MG63 (cell line): ENCODE measurements at regions not wholly inside any gene's neighbourhood (a gene's known extent, or its start where the extent isn't known, plus 50 kb on each side); places are given as distances from the start of the nearest gene placed in this dataset.
"Not testable (repeated sequence)": the region's sequence is repeated elsewhere in the genome, so short reads cannot be mapped to it uniquely, and the experiment has no call there.

Experiments used
- DNase-seq: peaks from one replicate; pipeline ENCODE4 v3.0.0-alpha.2; 2020
- H3K27me3 ChIP-seq: fragments of 250-450 bp; sonication (Bioruptor Pico); 2 replicates; pipeline ENCODE4 v1.5.1; 2020; ENCODE audit warnings: mild to moderate bottlenecking, moderate library complexity
- H3K36me3 ChIP-seq: fragments of 250-450 bp; sonication (Bioruptor Pico); 2 replicates; pipeline ENCODE4 v1.5.1; 2020; ENCODE audit warnings: mild to moderate bottlenecking, moderate library complexity
- H3K4me3 ChIP-seq: fragments of 250-450 bp; sonication (Bioruptor Pico); 2 replicates; pipeline ENCODE4 v1.5.1; 2020; ENCODE audit warnings: mild to moderate bottlenecking, moderate library complexity
- H3K9me3 ChIP-seq: fragments of 250-450 bp; sonication (Bioruptor Pico); 2 replicates; pipeline ENCODE4 v1.5.1; 2020; ENCODE audit warnings: mild to moderate bottlenecking, moderate library complexity

- not testable (repeated sequence) for H3K27me3 ChIP-seq, H3K4me3 ChIP-seq, H3K9me3 ChIP-seq, DNase-seq, H3K36me3 ChIP-seq
Observed at GRCh38 chr6:147651-148050, 144.6 kb upstream of the DUSP22 start.

DNA sequence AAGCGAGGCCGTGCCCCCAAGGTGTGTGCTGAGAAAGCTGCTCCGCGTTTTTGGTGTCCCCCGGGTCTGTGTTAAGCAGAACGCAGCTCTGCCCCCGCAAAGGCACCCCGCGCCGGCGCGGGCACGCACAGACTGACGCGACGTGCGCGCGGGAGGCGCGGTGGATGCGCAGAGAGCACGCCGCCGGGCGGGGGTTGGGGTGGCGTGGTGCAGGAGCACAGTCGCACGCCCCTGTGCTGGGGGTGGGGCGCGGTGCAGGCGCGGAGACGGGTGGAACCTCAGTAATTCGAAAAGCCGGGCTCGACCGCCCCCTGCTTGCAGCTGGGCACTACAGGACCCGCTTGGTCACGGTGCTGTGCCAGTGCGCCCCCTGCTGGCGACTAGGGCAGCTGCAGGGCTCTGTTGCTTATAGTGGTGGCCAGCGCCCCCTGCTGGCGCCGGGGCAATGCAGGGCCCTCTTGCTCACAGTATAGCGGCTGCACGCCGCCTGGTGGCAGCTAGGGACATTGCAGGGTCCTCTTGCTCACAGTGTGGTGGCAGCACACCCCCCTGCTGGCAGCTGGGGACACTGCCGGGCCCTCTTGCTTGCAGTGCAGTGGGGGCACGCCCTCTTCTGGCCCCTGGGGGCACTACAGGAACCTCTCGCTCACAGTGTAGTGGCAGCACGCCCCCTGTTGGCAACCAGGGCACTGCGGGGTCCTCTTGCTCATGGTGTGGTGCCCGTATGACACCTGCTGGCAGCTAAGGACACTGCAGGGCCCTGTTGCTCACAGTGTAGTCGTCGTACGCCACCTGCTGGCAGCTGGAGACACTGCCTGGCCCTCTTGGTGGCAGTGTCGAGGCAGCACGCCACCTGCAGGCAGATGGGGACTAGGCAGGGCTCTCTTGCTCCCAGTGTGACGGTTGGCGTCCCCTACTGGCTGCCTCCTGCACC lies 144.0 kb upstream of the DUSP22 start:
- not testable (repeated sequence) for H3K27me3 ChIP-seq, H3K9me3 ChIP-seq, H3K36me3 ChIP-seq, H3K4me3 ChIP-seq
- DNase-seq: peak; percentile 42

- not testable (repeated sequence) for H3K36me3 ChIP-seq, H3K27me3 ChIP-seq, H3K4me3 ChIP-seq, DNase-seq, H3K9me3 ChIP-seq
Observed at GRCh38 chr6:150147-150546, 142.1 kb upstream of the DUSP22 start.

- not testable (repeated sequence) for DNase-seq, H3K27me3 ChIP-seq, H3K9me3 ChIP-seq, H3K4me3 ChIP-seq, H3K36me3 ChIP-seq
Observed at GRCh38 chr6:152436-152835, 139.9 kb upstream of the DUSP22 start.

DNA sequence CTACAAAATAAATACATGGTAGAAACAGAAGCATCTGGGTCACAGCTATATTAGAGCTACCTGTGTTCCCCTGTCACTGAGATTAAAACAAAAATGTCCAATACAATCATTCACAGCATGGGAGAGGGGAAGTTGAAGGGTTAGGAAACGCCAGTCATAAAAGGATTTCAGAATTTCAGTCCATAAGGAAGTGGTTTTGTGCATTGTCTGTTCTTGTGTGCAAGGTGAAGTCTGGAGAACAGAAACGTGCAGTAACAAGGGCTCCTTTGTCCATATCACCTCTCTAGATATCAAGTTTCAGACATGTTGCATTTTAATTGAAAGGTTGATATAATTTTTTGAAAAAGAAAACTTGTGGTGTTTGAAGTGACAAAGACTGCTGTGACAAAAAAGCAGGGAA lies 139.3 kb upstream of the DUSP22 start:
- not testable (repeated sequence) for H3K27me3 ChIP-seq, H3K9me3 ChIP-seq, DNase-seq, H3K4me3 ChIP-seq, H3K36me3 ChIP-seq

DNA sequence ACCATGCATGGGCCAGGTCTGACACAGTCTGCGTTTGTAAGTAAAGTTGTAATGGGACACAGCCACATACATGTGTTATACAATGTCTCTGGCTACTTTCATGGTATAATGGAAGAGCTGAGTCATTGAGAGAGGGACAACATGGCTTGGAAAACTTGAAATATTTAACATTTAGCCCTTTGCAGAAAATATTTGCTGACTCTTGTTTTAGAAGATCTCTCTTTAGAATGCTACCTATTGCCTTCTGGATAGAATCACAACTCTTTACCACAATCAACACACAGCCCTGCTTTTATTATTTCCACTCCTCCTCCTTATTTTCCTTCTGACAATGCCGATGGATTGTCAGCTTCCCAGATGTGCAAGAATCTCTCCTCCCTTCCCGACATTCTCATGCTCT lies 138.4 kb upstream of the DUSP22 start:
- H3K36me3 ChIP-seq, H3K9me3 ChIP-seq, DNase-seq, H3K4me3 ChIP-seq, H3K27me3 ChIP-seq: not testable (repeated sequence)

DNA sequence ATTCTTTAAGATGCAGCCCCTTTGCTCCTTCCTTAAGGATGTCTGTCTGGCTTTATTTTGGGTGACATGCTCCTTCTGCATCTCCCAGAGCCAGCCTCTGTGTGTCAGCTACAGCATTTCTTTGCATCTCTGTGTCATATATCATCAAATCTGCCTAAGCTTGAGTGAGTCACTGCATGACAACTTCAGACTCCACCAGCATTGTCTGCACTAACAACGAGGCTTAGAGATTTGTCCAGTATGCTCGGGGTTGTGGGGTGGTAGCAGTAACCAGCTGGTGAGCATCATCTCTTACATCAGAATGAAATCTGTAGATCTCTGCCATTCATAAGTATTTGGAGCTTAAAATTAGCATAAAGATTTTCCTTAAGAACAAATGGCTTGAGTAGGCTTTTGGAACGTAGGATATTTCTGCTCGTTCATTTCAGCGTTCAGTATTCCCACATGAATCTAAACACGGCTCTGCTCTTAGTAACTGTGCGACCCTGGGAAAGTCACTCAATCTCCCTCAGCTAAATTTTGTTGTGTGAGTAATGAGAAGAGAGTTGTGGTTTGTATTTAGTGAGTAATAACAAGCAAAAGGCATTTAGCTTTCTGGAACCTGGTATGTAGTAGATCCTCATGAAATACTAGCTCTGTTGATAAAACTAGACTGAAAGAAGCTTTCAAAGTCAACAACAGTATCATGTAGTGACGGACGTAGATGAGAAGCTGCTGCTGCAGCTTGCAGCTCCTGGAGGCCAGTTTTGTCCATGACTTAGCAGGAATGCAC lies 137.8 kb upstream of the DUSP22 start:
- not testable (repeated sequence) for H3K36me3 ChIP-seq, H3K9me3 ChIP-seq, H3K4me3 ChIP-seq, H3K27me3 ChIP-seq
- DNase-seq: peak; percentile 17

DNA sequence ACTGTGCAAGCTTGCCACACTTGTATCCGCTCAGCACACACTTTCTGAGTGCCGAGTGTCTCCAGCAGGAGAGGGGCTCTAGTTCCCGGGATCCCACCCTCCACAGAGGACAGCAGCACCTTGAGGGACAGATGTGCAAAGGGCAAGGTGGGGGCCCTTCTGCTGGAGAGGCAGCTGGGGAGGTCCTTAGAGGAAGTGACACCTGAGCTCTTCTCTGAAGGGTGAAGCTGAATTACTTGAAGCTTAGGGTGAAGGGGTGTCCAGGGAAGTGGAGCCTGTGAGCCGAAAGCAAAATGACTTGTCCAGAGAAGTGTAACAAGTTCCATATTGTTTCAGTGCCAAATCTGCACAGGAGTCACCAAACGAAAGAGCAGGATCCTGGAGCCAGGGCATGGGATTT lies 136.3 kb upstream of the DUSP22 start:
- Histone ChIP-seq H3K4me3 (no peak overlapping the region), H3K36me3 (no peaks in the 10 kb centered on the region), H3K27me3 (peaks cover 4% of the 10 kb centered on the region; the same call in 1 of the 2 replicates), H3K9me3 (no peaks in the 10 kb centered on the region)
- DNase-seq: no peak

DNA sequence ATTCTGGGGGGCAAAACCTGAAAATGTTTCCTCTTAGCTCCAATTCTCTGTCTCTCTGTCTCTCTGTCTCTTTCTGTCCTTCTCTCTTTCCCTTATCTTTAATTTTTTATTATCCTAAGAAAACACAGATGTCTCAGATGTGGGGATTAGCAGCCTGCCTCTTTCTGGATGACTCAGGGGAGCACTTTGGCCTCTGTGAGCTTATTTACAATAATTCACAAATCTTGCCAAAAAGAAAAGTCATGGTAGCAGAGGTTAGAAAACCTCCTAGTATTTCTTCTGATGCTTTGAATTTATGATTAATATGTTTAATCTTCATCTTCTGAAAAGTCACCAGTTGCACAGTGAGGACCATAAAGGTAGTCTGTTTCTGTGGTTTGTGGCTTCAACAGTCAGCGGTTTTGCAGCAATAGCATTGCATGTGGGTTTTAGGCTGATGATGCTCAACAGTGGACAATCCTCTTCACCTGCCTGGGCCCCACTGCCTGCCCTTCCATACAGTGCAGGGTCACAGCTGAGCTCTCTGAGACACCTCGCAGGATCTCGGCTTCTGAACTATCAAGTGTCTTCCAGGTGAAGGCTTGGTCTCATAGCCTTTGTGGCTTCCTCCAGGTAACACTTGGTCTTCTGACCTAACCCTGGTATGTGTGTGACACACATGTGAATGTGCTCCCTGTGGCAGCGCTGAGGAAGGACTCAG lies 135.7 kb upstream of the DUSP22 start:
- not testable (repeated sequence) for H3K9me3 ChIP-seq, H3K4me3 ChIP-seq, H3K27me3 ChIP-seq, H3K36me3 ChIP-seq
- peak; percentile 43 for DNase-seq

DNA sequence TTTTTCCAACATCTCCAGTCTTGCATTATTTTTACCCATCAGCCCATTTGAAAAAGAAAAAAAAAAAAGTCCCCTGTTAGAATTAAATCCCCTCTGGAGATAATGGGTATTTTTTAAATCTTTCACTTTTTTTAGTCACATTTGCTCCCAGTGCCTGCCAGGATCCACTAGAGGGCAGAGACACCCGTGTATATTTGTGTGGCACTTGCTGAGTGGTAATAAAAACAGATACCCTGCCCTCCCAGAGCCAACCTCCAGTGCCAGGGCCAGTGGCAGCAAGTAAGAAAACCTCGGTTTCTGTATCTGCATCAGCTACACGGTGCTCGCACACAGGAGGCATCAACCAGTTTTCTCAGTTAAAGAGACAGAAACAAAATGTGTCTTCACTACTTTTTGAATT lies 135.1 kb upstream of the DUSP22 start:
- H3K27me3 ChIP-seq, H3K36me3 ChIP-seq, DNase-seq, H3K4me3 ChIP-seq, H3K9me3 ChIP-seq: not testable (repeated sequence)

- not testable (repeated sequence) for H3K9me3 ChIP-seq, H3K4me3 ChIP-seq, H3K36me3 ChIP-seq
Observed at GRCh38 chr6:161657-162056, 130.6 kb upstream of the DUSP22 start.

GRCh38 chr6:164720-165119 lies 127.6 kb upstream of the DUSP22 start:
- H3K4me3 ChIP-seq: no peak overlapping the region
- H3K36me3 ChIP-seq: no peaks in the 10 kb centered on the region
- DNase-seq: no peak
- no peaks in the 10 kb centered on the region for H3K9me3 ChIP-seq
- no peaks in the 10 kb centered on the region; the same call in 1 of the 2 replicates for H3K27me3 ChIP-seq

More at GRCh38 chr6:161657-162056, 130.6 kb upstream of the DUSP22 start:
- DNase-seq, H3K27me3 ChIP-seq: not testable (repeated sequence)

- DNase-seq: no peak
- peaks cover 2% of the 10 kb centered on the region for H3K27me3 ChIP-seq
- no peaks in the 10 kb centered on the region for H3K36me3 ChIP-seq
- no peaks in the 10 kb centered on the region for H3K9me3 ChIP-seq
- no peak overlapping the region for H3K4me3 ChIP-seq
Observed at GRCh38 chr6:165263-165662, 127.0 kb upstream of the DUSP22 start.

- Histone ChIP-seq H3K27me3 (peaks cover 3% of the 10 kb centered on the region; the same call in 1 of the 2 replicates), H3K9me3 (no peaks in the 10 kb centered on the region), H3K36me3 (no peaks in the 10 kb centered on the region), H3K4me3 (no peak overlapping the region)
- DNase-seq: no peak
Observed at GRCh38 chr6:165906-166305, 126.4 kb upstream of the DUSP22 start.

DNA sequence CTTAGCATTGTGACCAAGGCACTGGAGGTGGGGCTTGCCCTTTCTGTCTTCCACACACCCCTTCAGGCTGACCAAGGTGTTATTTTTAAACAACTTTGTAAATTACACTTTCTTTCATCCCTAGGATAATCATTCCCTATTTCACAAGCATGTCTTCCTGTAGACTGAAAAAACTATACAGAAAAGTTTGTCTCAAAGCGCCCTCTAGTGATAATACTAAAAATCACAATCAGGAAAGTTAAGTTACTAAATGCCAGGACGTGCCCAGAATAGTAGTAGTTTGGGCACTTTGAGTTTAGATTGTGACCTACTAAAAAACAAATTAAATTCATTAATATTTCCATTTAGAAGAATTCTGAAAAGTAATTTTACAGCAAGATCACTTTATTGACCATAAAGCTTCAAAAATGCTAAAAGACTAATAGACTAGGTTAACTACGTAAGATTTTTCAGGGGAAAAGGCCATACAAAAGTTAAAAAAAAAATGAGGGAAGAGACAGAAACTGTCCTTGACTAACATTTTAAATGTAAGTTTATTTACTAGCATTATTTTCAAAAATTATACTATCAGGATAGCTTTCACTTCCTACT lies 123.3 kb upstream of the DUSP22 start:
- no peak for DNase-seq
- Histone ChIP-seq H3K4me3 (no peak overlapping the region), H3K27me3 (peaks cover 3% of the 10 kb centered on the region; the same call in 1 of the 2 replicates), H3K9me3 (no peaks in the 10 kb centered on the region), H3K36me3 (no peaks in the 10 kb centered on the region)

DNA sequence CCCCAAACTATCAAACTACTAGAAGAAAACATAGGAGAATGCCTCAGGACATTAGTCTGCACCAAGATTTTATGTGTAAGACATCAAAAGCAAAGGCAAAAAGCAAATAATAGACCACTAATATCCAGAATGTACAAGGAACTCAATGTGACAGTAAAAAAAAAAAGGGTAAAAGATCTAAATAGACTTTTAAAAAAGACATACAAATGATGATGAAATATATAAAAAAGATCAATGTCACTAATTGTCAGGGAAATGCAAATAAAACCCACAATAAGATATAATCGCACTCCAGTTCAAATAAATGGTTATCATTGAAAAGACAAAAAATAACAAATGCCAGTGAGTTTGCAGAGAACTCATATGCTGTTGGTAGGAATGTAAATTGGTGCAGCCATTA lies 118.3 kb upstream of the DUSP22 start:
- Histone ChIP-seq H3K9me3 (no peaks in the 10 kb centered on the region), H3K4me3 (no peak overlapping the region), H3K27me3 (peaks cover 3% of the 10 kb centered on the region; the same call in 1 of the 2 replicates), H3K36me3 (no peaks in the 10 kb centered on the region)
- no peak for DNase-seq

DNA sequence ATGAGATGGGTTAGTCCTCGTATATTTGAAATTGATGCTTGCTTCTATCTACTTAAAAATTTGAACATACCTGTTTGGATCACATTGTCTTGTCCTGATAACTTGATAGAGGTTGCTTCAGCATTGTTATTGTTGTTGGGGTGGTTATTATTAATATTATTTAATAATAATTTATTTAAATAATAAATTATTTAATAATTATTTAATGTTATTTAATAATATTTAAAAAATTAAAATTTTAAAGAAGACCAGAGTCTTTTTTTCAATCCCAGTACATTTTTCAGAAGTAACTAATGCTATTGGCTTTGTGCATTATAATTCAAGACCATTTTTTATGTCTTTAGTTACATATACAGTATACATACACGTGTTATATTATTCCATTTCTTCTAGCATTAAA lies 116.6 kb upstream of the DUSP22 start:
- Histone ChIP-seq H3K4me3 (no peak overlapping the region), H3K36me3 (no peaks in the 10 kb centered on the region), H3K27me3 (no peaks in the 10 kb centered on the region), H3K9me3 (no peaks in the 10 kb centered on the region)
- no peak for DNase-seq
